Stimulated activated naive CD4-positive, alpha-beta T cell (primary cell): ENCODE measurements at regions not wholly inside any gene's neighbourhood (a gene's known extent, or its start where the extent isn't known, plus 50 kb on each side); places are given as distances from the start of the nearest gene placed in this dataset.

Experiments
- DNase-seq, 6 experiments: peaks; one replicate each; lab custom pipeline; 2025; lab: John Stamatoyannopoulos, UW

DNA sequence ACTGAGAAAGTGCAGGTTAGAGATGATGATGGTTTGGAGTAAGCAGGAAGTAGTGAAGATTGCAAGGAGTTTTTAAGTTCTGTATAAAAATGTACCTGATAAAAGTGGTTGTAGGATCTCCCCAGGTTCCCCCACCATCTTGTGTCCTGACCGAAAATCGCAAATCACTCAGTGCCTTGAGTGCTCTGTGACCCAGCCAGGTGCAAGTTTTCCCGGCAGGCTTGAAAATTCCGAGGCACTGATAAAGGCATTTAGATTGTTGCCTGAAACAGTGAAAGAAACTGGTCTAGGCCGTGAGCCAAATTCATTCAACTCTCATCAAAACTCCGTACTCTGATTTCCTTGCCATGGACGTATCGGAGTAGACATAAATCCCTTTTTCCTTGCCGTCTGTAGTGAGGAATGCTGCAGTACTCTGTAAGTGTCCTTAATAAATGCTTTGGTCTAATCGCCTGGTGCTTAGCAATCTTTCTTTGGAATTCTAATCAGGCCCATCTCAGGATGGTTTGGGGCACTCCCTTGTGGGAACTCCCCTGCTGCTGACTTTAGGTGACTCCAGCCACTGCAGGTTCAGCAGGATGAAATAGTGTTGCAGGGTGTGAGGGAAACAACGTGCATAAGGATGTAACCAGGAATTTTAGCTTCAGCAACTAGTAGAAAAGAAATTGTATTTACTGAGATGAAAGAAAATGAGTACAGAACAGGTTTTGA, 1199.8 kb upstream of the MAP3K7 start:
- no peak for DNase-seq

DNA sequence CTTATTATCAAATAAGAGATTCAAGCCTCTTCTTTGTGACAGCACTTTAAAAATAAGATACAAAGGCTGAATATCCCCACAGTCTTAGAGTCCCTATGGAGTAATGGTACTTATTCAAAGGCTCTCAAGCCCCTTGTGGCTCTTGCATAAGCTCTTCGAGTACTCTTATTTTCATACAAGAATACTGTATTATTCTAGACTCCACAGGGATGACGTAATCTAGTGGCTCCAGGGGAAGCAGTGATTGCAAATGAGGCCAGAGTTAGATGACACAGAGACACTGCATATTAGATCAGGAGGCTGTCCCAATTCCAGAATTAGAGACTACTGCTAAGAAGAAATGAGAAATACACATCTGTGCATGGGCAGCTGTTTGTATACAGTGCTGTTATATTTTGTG, 1195.9 kb upstream of the MAP3K7 start:
- DNase-seq, result no peak

DNA sequence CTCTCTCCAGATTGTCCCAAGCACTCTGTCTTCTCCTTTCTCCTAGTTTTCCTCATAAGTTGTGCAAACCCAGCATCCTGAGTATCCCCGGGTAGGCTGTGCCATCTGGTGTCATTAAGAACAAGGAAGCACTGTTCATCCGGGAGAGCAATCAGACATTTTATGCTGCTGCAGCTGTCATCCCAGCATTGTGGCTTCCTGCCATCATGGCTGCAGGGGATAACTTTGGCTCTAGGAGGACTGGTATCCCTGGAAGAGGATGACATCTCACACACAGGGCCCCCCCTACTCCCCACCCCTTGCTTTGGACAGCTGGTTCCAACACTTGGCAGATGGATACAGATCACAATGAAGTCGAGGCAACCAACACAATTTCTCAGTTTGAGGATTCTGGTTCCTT, 1195.1 kb upstream of the MAP3K7 start:
- DNase-seq, result no peak

DNA sequence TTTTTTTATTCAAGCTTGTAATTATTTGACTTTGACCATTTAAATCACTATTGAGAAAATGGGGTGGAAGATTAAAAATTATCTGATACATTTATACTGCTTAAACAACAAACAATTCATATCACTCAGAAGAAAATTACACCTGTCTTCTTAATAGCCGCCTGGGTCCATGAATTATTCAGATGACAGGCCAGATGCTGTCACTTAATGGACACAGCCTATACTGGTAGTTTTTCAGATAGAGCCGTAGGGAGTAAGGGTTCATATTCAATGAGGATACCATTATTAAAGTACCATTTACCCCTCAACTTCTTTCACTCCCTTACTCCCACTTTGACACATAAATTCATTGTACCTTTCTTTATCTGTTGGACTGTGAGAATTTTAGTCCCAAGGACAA, 1193.4 kb upstream of the MAP3K7 start:
- DNase-seq, result no peak

DNA sequence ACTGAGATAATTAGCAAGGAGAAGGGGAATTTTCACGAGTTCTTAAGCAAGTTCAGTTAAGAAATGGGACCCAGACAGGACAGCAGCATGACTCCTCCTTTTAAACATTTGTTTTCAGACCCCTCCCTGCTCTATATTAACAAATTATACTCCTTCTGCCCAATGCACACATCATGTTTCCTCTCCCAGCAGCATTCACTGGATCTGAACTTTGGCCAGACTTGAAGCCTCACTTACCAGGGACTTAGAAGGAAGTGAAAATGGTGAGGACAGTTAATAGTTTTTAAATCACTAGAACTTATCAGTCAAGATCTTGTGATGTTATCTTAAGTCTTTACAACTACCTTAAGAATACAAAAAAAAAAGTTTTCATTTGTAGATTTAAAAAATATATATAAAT, 1174.7 kb upstream of the MAP3K7 start:
- no peak for DNase-seq

DNA sequence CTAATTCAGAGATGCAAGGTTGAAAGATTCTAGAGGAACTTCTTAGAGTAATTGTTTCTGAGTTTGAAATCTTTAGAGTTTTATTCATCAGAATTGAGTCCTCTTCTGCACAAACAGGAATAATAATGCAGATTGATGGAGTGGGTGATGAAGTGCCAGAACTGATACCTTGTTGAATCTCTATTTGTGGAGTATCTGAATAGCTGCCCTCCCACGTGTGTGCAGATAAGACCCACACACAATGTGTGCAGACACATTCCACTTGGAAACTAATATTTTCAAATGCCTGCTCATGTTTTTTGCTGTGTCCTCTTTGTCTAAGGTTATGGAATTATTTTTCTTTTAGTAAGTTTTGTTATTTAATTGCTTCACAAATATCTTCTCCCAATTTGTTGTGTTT, 1167.8 kb upstream of the MAP3K7 start:
- DNase-seq, result no peak

DNA sequence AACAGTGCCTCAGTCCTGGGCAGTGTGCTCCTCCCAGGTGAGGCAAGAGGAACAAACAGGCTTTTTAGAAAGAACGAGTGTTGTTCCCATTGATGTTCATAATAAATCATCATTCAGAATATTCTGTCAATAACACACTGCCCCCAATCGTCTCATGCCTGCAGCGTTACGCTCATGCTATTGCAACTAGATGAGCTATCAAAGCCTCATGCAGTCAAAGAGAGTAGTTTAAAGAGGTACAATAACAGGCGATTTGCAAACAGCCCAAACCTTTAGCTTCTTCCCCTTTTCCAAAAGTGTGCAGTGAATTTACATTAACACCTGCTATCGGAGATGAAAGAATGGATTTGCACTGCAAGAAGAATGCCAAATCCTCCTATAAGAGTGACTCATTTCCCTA, 1164.7 kb upstream of the MAP3K7 start:
- no peak for DNase-seq

DNA sequence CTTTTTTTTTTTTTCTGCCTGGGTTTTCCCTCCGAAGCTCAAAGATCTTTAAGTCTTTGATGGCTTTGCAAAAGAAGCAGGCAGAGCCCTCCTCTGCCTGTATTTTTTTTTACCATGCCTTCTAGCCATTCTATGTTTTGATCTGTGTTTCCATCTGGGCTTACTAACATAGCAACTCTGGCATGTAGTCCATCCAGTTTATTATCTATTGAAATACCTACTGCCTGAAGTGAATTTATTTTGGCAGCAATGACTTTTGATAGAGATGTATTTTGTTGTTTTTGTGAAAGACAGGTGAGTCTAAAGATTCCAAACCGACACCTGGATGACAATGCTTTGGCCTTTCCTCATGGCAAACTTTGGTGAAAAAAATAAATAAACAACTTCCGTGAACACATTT, 1157.7 kb upstream of the MAP3K7 start:
- DNase-seq, result no peak

DNA sequence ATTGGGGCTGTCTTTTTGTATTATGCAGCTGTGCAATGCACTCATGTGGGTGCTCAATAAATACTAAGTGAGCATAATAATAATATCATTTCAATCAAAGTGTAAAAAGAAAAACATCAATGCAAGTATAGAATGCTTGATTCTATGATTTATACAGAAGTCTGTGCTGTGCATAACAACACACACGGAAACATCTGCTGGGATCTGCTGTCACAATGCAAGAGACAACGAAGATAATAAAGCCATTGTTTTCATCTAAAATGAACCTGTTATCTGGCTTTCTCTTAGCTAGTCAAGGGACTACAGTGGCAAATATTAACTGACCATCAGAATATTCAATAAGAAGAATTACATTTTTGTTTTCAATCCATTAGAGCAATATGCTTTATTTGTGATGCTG, 1156.9 kb upstream of the MAP3K7 start:
- no peak for DNase-seq

DNA sequence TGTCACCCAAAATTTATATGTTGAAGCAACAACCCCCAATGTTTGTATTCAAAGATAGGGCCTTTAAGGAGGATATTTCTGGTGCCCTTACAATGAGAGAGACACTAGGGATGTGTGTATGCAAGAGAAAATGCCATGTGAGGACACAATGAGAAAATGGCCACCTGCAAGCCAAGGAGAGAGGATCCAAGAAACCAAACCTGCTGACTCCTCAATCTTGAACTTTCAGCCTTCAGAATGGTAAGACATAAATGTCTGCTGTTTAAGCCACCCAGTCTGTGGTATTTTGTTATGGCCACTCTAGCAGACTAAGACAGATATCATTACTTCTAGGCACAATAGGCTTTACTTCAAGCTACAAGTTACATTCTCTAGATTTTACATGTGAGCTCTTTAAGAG, 1145.1 kb upstream of the MAP3K7 start:
- no peak for DNase-seq

DNA sequence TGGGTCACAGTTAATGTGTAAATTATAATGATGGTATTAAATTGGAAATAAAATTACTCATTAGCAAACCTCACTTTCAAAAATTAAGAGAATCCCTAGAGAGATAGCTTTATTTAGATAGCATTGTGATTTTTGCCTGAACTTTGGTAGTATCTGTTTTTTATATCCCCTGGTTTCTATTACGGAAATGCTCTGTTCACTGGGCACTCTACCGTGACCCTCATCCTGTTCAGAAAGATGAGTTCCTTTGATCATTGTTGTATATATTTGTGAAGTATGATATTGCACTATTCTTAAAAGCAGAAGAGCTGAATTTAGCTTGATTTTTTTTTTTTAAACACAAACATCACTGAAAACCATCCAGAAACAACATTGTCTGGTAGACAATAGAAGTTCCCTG, 1143.8 kb upstream of the MAP3K7 start:
- no peak for DNase-seq

DNA sequence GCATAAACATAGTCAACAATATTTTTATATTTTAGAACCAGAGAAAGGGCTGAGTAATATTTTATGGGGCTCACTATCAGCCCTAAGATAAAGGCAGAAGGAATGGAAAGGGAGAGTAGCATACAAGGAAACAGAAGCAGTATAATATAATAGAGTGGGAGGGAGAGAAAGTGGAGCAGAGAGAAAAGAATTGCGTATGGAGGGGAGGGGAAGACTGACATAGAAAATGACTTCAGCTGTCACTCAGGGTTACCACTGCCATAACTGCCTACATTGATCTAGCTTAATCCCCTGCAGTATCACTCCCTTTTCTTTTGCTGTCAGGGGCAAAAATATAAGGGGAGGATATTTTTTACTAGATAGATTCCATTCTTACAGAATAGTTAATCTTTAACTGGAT, 1133.5 kb upstream of the MAP3K7 start:
- DNase-seq, result no peak

DNA sequence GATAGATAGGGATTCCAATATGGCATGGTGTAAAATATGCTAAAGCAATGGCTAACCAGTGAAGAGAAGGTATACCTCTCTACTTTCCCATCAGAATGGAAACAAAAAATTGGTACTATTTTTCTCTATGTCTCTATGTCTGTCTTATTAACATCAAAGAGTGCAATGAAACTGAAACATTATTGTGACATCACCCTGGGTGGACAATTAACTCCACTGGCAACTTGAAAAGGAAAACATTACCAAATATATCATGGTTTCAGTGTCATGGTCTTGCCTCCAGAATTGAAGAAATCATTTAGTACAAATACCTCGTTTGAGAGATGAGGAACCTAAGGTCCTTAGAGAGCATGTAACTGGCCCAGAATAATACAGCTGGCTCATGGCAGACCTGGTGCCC, 1132.5 kb upstream of the MAP3K7 start:
- DNase-seq, result no peak

DNA sequence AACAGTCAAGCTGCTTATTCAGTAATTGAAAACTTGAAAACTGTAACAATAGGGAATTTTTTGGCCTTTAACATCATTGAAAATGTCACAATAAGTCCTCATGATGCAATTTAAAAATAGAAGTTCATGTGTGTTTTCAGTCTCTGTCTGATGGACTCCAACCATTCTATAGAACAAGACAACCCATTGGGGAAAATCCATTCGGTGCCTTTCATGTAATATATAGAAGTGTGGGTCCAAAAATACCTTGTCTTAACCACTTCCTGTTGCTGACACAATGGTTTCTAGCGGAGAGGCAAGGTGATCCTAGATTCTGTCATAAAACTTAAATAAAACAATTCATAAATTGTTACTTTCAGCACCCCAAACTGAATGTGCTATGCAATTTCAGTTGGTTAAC, 1131.3 kb upstream of the MAP3K7 start:
- no peak for DNase-seq

DNA sequence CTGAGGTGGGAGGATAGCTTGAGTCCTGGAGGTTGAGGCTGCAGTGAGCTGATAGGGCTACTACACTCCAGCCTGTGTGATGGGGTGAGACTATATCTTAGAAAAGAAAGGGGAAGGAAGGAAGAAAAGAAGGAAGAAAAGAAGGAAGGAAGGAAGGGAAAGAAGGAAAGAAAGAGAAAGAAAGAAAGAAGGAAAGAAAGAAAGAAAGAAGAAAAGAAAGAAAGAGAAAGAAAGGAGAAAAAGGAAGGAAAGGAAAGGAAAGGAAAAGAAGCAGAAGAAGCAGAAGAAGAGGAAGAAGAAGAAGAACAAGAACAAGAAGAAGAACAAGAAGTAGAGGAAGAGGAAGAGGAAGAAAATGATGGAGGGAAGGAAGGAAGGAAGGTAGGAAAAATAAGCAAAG, 1130.2 kb upstream of the MAP3K7 start:
- no peak for DNase-seq

DNA sequence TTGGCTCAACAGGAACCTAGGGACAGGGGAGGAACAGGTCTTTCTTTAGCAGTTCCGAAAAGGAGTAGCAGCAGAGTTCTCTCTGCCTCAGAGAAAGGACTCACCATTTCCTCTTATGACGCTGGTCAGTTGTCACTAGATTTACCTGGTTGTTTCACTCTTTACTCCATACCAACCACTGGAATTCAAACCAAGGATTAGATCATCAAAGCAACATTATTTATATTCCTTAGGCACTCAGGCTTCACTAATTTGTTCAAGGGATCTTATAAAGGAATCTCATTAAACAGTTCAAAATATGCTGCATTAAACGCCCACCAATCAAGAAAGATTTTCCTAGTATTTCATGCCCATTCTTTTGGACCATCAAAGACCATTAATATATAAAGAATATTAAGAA, 1129.5 kb upstream of the MAP3K7 start:
- no peak for DNase-seq

DNA sequence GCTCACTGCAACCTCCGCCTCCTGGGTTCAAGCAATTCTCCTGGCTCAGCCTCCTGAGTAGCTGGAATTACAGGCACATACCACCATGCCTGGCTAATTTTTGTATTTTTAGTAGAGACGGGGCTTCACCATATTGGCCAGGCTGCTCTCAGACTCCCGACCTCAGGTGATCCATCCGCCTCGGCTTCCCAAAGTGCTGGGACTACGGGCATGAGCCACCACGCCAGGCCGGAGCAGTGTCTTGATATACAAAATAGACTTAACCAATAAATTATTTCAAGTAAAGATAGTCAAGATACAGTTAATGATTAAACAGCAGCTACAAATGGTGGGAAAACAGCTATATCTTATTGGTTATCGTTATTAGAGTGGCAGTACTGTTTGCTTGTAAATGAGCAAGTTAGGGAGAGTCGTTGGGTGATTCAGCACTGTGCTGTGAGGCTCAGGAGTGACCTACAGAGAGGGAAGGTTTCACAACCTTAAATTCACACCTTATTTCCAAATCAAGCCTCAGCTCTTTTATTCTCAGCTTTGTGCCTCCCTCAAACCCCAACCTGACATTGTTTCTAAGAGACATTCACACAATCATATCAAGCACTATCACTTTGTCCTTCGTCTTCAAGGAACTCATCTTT, 1128.4 kb upstream of the MAP3K7 start:
- DNase-seq, result no peak

DNA sequence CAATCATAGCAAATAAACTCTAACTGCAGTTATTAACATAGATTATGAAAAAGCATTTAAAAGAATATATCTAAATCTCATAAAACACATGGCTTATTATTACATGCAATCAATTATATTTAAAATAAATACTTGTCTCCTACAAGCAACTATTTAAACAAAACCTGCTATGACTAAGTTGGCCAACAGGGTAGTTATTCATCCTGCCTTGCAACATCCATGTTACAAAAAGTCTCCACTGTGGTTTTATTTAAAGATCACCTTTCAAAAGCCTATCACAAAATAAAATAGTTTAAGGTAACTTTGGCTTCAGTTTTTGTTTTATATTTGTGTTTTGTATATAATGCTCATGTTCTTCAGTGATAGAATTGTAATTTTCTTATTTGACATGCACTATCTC, 1127.0 kb upstream of the MAP3K7 start:
- DNase-seq, result no peak

DNA sequence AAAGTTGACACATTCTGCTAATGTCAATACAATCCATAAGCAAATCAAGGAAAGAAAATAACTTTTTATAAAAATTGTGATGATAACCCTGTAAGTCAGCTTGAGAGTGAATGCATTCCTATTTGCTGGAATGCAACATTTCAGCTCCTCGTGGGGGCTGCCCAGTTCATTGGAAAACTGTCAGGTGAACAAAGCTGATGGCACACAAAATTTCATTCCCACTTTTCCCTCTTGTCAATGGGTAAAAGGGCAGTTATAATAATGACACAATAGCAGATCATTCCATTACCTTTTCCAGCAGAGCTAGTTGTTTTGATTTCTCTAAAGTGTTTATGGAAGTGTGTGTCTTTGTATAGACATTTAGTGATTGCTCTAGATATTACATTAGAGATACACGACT, 1124.6 kb upstream of the MAP3K7 start:
- no peak for DNase-seq

DNA sequence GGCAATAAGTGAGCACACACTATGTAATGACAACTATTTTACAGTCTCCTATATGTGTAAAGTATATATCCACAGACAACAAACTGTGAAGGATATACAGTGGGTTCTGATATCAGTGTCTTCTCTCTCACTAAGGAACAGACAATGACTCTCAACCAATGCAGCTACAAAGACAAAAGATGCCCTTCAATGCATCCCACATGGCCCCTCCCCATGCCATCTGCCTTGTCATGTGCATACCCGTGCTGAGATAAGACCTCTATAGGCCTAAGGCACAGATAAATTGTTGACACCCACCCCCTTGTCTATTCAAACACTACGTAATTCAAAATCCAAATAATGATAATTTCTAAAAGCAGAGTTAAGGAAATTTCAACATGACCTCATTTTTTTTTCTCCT, 1123.5 kb upstream of the MAP3K7 start:
- DNase-seq, result no peak

DNA sequence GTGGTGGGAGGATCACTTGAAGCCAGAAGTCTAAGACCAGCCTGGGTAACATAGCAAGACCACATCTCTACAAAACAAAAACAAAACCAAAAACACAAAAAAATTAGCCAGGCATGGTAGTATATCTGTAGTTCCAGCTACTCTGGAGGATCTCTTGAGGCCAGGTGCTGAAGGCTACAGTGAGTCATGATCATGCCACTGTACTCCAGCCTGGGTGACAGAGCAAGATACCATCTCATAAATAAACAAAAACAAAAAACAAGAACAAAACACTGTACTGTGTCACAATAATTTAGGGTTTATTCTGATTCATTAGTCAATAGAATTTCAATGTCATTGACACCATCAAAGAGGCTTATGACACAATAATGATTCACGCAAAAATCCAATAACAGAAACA, 1121.7 kb upstream of the MAP3K7 start:
- no peak for DNase-seq

DNA sequence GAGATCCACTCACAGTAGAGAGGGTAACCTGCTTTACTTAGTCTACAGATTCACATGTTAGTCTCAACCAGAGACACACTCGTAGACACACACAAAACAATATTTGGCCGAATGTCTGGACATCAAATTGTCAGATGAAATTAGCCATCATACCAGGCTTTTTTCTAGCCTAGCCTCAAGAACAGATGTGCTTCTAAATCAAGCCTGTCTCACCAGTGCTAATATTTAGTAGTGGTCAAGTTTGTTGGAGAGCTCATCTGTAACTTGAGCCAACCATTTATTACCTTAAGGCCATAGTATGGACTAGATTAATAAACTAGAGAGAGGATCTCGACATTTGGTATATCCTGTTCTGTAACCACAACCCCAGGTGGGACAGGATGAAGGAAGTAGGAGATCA, 1118.8 kb upstream of the MAP3K7 start:
- DNase-seq, result no peak

DNA sequence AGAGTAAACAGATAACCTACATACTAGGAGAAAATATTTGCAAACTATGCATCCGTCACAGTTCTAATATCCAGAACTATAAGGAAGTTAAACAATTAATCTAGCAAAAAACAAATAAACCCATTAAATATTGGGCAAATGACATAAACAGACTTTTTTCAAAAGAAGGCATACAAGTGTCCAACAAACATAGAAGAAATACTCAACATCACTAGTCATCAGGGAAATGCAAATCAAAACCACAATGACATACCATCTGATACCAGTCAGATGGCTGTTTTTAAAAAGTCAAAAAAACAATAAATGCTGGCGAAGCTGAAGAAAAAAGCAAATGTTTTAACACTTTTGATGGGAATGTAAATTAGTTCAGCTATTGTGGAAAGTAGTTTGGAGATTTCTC, 1117.7 kb upstream of the MAP3K7 start:
- DNase-seq, result no peak

DNA sequence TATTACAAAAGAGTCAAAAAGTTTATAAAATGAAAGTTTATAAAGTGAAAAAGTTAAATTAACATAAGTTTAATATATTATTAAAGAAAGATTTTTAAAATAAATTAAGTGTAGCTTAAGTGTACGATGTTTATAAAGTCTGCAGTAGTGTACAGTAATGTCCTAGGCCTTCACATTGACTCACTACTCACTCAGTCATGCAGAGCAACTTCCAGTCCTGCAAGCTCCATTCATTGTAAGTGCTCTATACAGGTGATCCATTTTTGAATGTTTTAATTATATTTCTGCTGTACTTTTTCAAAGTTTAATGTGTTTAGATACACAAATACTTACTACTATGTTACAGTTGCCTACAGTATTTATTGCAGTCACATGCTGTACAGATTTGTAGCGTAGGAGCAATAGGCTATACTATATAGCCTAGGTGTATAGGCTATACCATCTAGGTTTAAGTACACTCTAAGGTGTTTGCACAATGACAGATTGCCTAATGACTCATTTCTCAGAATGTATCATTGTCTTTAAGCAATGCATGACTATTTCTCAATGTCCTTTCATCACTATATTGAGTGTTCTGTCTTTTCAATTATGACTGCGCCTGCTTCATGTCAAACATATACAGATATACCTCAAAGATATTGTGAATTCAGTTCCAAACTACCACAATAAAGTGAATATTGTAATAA, 1110.3 kb upstream of the MAP3K7 start:
- no peak for DNase-seq
